T-cell (primary cell): ENCODE measurements at regions not wholly inside any gene's neighbourhood (a gene's known extent, or its start where the extent isn't known, plus 50 kb on each side); places are given as distances from the start of the nearest gene placed in this dataset.
A peak's percentile ranks its signal among the peaks of the same experiment; 100 is the strongest.
"Not testable (repeated sequence)": the region's sequence is repeated elsewhere in the genome, so short reads cannot be mapped to it uniquely, and the experiment has no call there.

Experiments used
- ATAC-seq, 4 experiments: fragments of 200-7000 bp in 3 of 4; fragments of 150-1000 bp in 1 of 4; cut with Tn5 transposase; replicated peaks in 1 of 4; 1 replicate in 3 of 4; 2 replicates in 1 of 4; pipeline ENCODE4 v1.10.0; 2021; ENCODE audit warnings: moderate library complexity in 3 of 4, mild to moderate bottlenecking in 2 of 4, moderate number of reproducible peaks in 1 of 4
- CTCF ChIA-PET, 2 donors: fragments of 300-600 bp; sonication (Branson Sonifier 250); formaldehyde crosslinking; loops; one replicate each; lab custom pipeline; 2022; ENCODE audit warnings: antibody characterized with exemption in 2 of 2; lab: Charles Lee
- POLR2A ChIA-PET, 2 donors: fragments of 300-600 bp; sonication (Branson Sonifier 250); formaldehyde crosslinking; loops; one replicate each; lab custom pipeline; 2022; ENCODE audit warnings: antibody characterized with exemption in 2 of 2; lab: Charles Lee
- DNase-seq, 35 experiments: peaks; one replicate each; pipeline versions ENCODE4 v3.0.0 to v3.0.0-alpha.2; 2013 to 2023
- H3K27ac ChIP-seq: one replicate; pipeline ENCODE4 v1.5.1; 2013; ENCODE audit warnings: low read length
- H3K27me3 ChIP-seq, 2 experiments: replicated peaks in 1 of 2; 1 replicate in 1 of 2; 2 replicates in 1 of 2; pipeline versions ENCODE4 v1.6.1 to v1.7.0; 2013; ENCODE audit warnings: low read length in 1 of 2, mixed read lengths in 1 of 2; ENCODE audit not compliant: control insufficient read depth in 2 of 2, insufficient read depth in 2 of 2; ENCODE audit errors: extremely low read depth in 1 of 2
- H3K36me3 ChIP-seq, 2 donors: 1 replicate in 1 of 2; 2 replicates in 1 of 2; pipeline versions ENCODE4 v1.6.1 to v1.7.0; 2013; ENCODE audit warnings: low read length in 1 of 2; ENCODE audit not compliant: control insufficient read depth in 2 of 2, insufficient read depth in 1 of 2; ENCODE audit errors: extremely low read depth in 1 of 2
- H3K4me1 ChIP-seq, 2 experiments: 1 replicate in 1 of 2; 2 replicates in 1 of 2; pipeline versions ENCODE4 v1.6.1 to v1.7.0; 2013; ENCODE audit warnings: low read length in 2 of 2, mixed read lengths in 1 of 2; ENCODE audit not compliant: insufficient read depth in 2 of 2, control insufficient read depth in 1 of 2; ENCODE audit errors: extremely low read depth in 1 of 2
- H3K4me3 ChIP-seq, 2 donors: 1 replicate in 1 of 2; 2 replicates in 1 of 2; pipeline versions ENCODE4 v1.5.1 to v1.7.0; 2013; ENCODE audit warnings: mild to moderate bottlenecking in 2 of 2, low read length in 1 of 2, moderate library complexity in 1 of 2; ENCODE audit not compliant: control insufficient read depth in 1 of 2; ENCODE audit errors: extremely low read depth in 1 of 2
- H3K9me3 ChIP-seq: 2 replicates; pipeline ENCODE4 v1.7.0; 2013
- H3K27ac Mint-ChIP-seq, 2 donors: one replicate each; pipeline ENCODE4 v1.8.0; 2020 to 2021; ENCODE audit warnings: mild to moderate bottlenecking in 2 of 2, mixed read lengths in 2 of 2
- H3K27me3 Mint-ChIP-seq, 2 donors: one replicate each; pipeline ENCODE4 v1.8.0; 2021 to 2022; ENCODE audit warnings: mixed read lengths in 2 of 2
- H3K36me3 Mint-ChIP-seq: one replicate; pipeline ENCODE4 v1.8.0; 2021; ENCODE audit warnings: mixed read lengths
- H3K4me1 Mint-ChIP-seq, 3 donors: one replicate each; pipeline ENCODE4 v1.8.0; 2020 to 2022; ENCODE audit warnings: mixed read lengths in 3 of 3, mild to moderate bottlenecking in 1 of 3
- H3K4me3 Mint-ChIP-seq, 3 donors: one replicate each; pipeline ENCODE4 v1.8.0; 2020 to 2022; ENCODE audit warnings: mild to moderate bottlenecking in 3 of 3, mixed read lengths in 3 of 3, moderate library complexity in 3 of 3
- H3K9me3 Mint-ChIP-seq, 3 donors: one replicate each; pipeline ENCODE4 v1.8.0; 2020 to 2022; ENCODE audit warnings: mixed read lengths in 3 of 3
- WGBS: methylation state at CpG from one replicate; pipeline ENCODE4 v1.1.5; 2013; ENCODE audit warnings: missing lambda C conversion rate; ENCODE audit not compliant: insufficient coverage; 5-methylcytosine and 5-hydroxymethylcytosine counted together

DNA sequence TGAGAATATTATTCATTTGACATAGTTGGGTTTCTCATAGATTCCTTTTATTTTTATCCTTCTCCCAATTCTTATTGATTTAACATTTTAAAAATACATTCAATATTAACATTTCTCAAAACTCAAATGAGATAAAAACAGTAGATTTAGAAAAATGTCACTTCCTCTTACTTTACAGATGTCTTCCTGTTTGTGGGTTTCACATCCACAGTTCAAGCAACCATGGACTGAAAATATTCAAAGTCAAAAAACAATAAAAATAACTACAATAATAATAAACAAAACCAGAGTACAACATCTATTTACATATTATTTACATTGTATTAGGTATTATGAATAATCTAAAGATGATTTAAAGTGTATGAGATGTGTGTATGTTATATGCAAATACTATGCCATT is 111.3 kb upstream of the SLC16A7 start:
- Histone ChIP-seq H3K9me3 (no peaks in the 10 kb centered on the region), H3K4me1 (no peaks in the 10 kb centered on the region), H3K27me3 (no peaks in the 10 kb centered on the region), H3K27ac (no peak overlapping the region), H3K36me3 (no peaks in the 10 kb centered on the region), H3K4me3 (no peak overlapping the region)
- ChIA-PET CTCF (no interaction called here), POLR2A (no interaction called here)
- DNase-seq = no peak
- H3K36me3 Mint-ChIP-seq = peaks cover 2% of the 10 kb centered on the region
- no peak for ATAC-seq
- no peak overlapping the region for H3K27ac Mint-ChIP-seq
- H3K4me3 Mint-ChIP-seq = no peak overlapping the region
- H3K27me3 Mint-ChIP-seq = no peaks in the 10 kb centered on the region
- peaks cover 0 to 5% (median 2%) of the 10 kb centered on the region in 3 donors for H3K9me3 Mint-ChIP-seq
- peaks cover 0 to 4% (median 4%) of the 10 kb centered on the region in 3 donors for H3K4me1 Mint-ChIP-seq

DNA sequence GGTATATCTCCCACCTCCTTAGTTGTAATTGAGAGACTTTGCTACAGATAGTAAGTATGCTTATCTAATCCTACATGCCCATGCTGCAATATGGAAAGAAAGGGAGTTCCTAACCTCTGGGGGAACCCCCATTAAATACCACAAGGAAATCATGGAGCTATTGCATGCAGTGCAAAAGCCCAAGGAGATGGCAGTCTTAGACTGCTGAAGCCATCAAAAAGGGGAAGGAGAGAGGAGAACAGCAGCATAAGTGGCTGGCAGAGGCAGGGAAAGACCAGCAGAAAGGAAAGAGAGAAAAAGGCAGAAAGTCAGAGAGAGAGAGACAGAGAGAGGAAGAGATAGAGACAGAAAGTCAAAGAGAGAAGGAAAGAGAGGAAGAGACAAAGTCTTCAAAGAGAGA is 121.6 kb upstream of the SLC16A7 start:
- not testable (repeated sequence) for H3K9me3 Mint-ChIP-seq, H3K27ac ChIP-seq, ATAC-seq

DNA sequence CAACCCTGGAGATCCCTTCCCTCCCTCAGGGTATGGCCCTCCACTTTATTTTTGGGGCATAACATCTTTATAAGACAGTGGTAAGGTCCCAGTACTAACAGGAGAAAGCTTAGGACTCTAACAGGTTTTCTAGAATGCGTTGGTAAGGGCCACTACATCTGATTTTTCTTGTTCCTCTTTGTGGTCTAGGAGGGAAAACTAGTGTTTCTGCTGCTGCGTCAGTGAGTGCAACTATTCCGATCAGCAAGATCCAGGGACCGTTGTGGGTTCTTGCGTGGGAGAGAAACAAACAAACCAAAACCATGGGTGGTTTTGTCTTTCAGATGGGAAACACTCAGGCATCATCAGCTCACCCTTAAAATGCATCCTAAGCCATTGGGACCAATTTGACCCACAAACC is 123.6 kb upstream of the SLC16A7 start:
- no peak for ATAC-seq
- POLR2A ChIA-PET = no interaction called here

More for the DNA sequence above, 121.6 kb upstream of the SLC16A7 start:
- H3K9me3 ChIP-seq, H3K36me3 Mint-ChIP-seq, H3K27ac Mint-ChIP-seq, H3K27me3 ChIP-seq, DNase-seq, H3K36me3 ChIP-seq, H3K27me3 Mint-ChIP-seq, H3K4me1 ChIP-seq, H3K4me3 Mint-ChIP-seq, H3K4me3 ChIP-seq, H3K4me1 Mint-ChIP-seq, CTCF ChIA-PET, POLR2A ChIA-PET: not testable (repeated sequence)

DNA sequence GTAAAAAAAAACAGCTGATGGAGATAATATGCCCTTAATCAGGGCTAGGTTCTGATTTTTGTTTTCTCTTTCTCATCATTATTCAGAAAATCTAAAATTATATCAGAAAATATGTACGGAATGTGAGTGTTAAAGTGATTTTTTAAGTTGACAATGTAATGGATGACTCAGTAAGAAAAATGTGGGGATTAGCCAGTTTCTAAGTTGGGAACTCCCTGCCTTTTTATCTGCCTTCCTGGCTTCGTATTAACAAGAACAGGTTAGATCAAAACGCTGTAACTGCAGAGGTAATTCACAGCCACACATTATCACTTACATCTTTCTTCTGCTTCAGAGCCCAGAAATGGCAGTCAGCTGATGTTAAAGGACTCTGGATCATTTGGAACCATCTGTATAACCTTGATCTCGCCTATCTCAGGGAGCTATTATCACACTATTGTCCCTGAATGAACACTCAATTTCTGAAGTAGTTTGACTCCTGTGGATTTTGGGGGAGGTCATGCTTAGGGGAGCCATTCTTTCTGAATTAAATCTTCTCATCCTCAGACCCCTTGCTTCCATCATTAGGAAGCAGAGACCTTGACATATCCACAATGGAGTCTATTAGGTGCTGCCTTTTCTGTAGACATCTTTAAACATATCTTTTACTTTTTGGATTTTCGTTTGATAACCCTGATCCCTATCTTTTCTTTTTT is 135.7 kb upstream of the SLC16A7 start:
- Mint-ChIP-seq H3K36me3 (no peaks in the 10 kb centered on the region), H3K4me3 (no peak overlapping the region), H3K27ac (no peak overlapping the region), H3K9me3 (no peaks in the 10 kb centered on the region), H3K4me1 (no peaks in the 10 kb centered on the region), H3K27me3 (no peaks in the 10 kb centered on the region)
- POLR2A ChIA-PET = interaction anchor here in 1 of 2 donors (0.6 kb wide), 1 partner anchor 1518 kb away, joined by 6 read pairs; no protein-coding TSS in a partner anchor
- Histone ChIP-seq H3K4me1 (no peaks in the 10 kb centered on the region), H3K27ac (no peak overlapping the region), H3K36me3 (no peaks in the 10 kb centered on the region), H3K27me3 (no peaks in the 10 kb centered on the region), H3K4me3 (no peak overlapping the region), H3K9me3 (no peaks in the 10 kb centered on the region)
- ATAC-seq (no peak), DNase-seq (no peak)
- 65% methylated on average over 2 of the region's 5 CpGs for WGBS
- CTCF ChIA-PET = no interaction called here

More for the DNA sequence above, 123.6 kb upstream of the SLC16A7 start:
- Histone ChIP-seq H3K27me3 (no peaks in the 10 kb centered on the region), H3K4me1 (no peaks in the 10 kb centered on the region), H3K27ac (no peak overlapping the region), H3K9me3 (no peaks in the 10 kb centered on the region), H3K36me3 (no peaks in the 10 kb centered on the region), H3K4me3 (no peak overlapping the region)
- peaks cover 0 to 8% (median 6%) of the 10 kb centered on the region in 3 donors for H3K9me3 Mint-ChIP-seq
- DNase-seq = peak in 1 of 35 experiments; percentile 11
- no peak overlapping the region for H3K27ac Mint-ChIP-seq
- CTCF ChIA-PET = no interaction called here
- H3K4me1 Mint-ChIP-seq = no peaks in the 10 kb centered on the region
- H3K27me3 Mint-ChIP-seq = peaks cover 4% of the 10 kb centered on the region in 2 donors
- 20% methylated on average over 2 of the region's 5 CpGs for WGBS
- no peak overlapping the region for H3K4me3 Mint-ChIP-seq
- no peaks in the 10 kb centered on the region for H3K36me3 Mint-ChIP-seq

DNA sequence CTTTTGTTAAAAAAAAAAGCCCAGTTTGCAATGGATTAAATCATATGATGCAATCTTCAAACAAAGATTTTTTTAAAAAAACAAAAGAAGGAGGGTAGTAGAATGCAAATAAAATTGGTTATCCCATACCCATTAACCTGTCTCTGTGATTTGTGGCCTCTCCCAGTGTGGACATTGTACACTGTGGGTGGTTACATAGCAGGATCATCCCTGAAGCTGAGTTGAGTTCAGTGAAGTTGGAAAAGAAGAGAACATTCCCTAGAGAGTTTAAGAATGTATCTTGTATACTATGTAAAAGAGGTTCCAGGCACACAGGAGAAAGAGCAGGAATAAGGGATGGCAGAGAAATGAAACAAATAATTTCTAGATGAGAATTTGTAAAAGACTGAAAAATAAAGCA is 142.4 kb upstream of the SLC16A7 start:
- Mint-ChIP-seq H3K4me1 (no peaks in the 10 kb centered on the region), H3K9me3 (no peaks in the 10 kb centered on the region), H3K36me3 (no peaks in the 10 kb centered on the region), H3K4me3 (no peak overlapping the region), H3K27me3 (no peaks in the 10 kb centered on the region), H3K27ac (no peak overlapping the region)
- H3K27me3 ChIP-seq = no peaks in the 10 kb centered on the region
- no peaks in the 10 kb centered on the region for H3K36me3 ChIP-seq
- no peaks in the 10 kb centered on the region for H3K9me3 ChIP-seq
- ChIA-PET CTCF (no interaction called here), POLR2A (no interaction called here)
- no peak for DNase-seq
- no peak overlapping the region for H3K27ac ChIP-seq
- H3K4me1 ChIP-seq = no peaks in the 10 kb centered on the region
- no peak overlapping the region for H3K4me3 ChIP-seq
- ATAC-seq = no peak

DNA sequence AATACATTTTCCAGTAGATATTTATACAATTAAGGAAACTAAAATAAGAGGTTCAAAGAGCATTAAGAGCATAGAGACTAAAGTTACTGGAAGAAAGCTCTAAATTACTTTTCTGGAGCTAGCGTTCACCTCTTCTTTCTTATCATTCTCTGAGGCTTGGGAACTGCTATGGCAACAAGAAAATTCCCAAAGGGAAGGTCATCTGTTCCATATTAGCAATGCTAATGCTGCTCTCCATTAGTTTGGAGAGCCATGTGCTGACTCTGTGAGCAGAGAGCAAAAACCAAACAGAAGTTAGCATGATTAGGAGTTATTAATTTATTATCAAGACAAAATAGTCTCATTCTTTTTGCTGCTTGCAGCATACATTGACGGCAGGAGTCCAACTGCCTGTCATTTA is 143.1 kb upstream of the SLC16A7 start:
- Histone ChIP-seq H3K36me3 (no peaks in the 10 kb centered on the region), H3K9me3 (no peaks in the 10 kb centered on the region), H3K4me3 (no peak overlapping the region), H3K27me3 (no peaks in the 10 kb centered on the region), H3K27ac (no peak overlapping the region), H3K4me1 (no peaks in the 10 kb centered on the region)
- ATAC-seq (no peak), DNase-seq (no peak)
- no CpG with 5 or more reads among the region's 2 CpGs for WGBS
- H3K4me3 Mint-ChIP-seq = no peak overlapping the region
- no peaks in the 10 kb centered on the region for H3K36me3 Mint-ChIP-seq
- no peaks in the 10 kb centered on the region for H3K9me3 Mint-ChIP-seq
- no peak overlapping the region for H3K27ac Mint-ChIP-seq
- CTCF ChIA-PET = no interaction called here
- no peaks in the 10 kb centered on the region for H3K4me1 Mint-ChIP-seq
- H3K27me3 Mint-ChIP-seq = no peaks in the 10 kb centered on the region
- POLR2A ChIA-PET = interaction anchor here in 1 of 2 donors (0.6 kb wide), 1 partner anchor 158 kb away, joined by 4 read pairs; no protein-coding TSS in a partner anchor

DNA sequence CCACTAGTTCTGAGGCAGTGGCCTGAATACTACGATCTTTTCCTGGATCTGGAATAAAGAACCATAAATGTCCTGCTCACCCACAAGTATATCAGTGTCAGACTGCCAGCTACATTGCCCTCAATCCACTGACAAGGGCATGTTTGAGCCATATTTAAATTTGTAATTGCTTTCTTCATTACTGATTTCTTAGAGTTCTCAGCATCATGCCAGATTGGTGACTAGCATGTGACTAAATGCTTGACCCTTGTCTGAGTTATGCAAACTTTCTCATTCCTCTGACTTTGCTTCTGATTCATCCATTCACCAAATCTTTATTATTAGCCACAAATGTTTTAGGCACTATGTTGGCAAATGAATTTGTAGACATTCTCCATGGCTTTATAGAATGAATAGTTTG is 143.6 kb upstream of the SLC16A7 start:
- DNase-seq (no peak), ATAC-seq (no peak)
- Histone ChIP-seq H3K27ac (no peak overlapping the region), H3K9me3 (no peaks in the 10 kb centered on the region), H3K4me1 (no peaks in the 10 kb centered on the region), H3K36me3 (no peaks in the 10 kb centered on the region), H3K4me3 (no peak overlapping the region), H3K27me3 (no peaks in the 10 kb centered on the region)
- no peaks in the 10 kb centered on the region for H3K36me3 Mint-ChIP-seq
- no peaks in the 10 kb centered on the region for H3K4me1 Mint-ChIP-seq
- CTCF ChIA-PET = no interaction called here
- H3K9me3 Mint-ChIP-seq = no peaks in the 10 kb centered on the region
- no peak overlapping the region for H3K27ac Mint-ChIP-seq
- POLR2A ChIA-PET = no interaction called here
- WGBS = 100% methylated on average over 1 of the region's 1 CpG
- H3K4me3 Mint-ChIP-seq = no peak overlapping the region
- H3K27me3 Mint-ChIP-seq = no peaks in the 10 kb centered on the region
